GM12878 (cell line): ENCODE measurements at regions not wholly inside any gene's neighbourhood (a gene's known extent, or its start where the extent isn't known, plus 50 kb on each side); places are given as distances from the start of the nearest gene placed in this dataset.

Experiments used
- ATAC-seq: fragments of 200-7000 bp; cut with Tn5 transposase; 3 replicates; pipeline ENCODE4 v1.9.1; 2020; ENCODE audit warnings: mild to moderate bottlenecking, moderate library complexity
- BruUV-seq: library from RNA; stranded (reverse); fragments of 400-500 nt; replicated peaks from 2 replicates; lab custom pipeline; 2021; lab: Mats Ljungman, UMichigan
- CTCF ChIA-PET: fragments of 300-600 bp; sonication (Branson Sonifier 250); formaldehyde crosslinking; extraction: SDS; loops from one replicate; lab custom pipeline; 2021; ENCODE audit warnings: inconsistent platforms; lab: Yijun Ruan, JAX
- POLR2A ChIA-PET: fragments of 350-600 bp; formaldehyde crosslinking; extraction: SDS; loops from one replicate; lab custom pipeline; 2021; ENCODE audit warnings: inconsistent platforms; lab: Charles Lee
- RAD21 ChIA-PET: fragments of 300-600 bp; sonication (Branson Sonifier 250); formaldehyde crosslinking; loops from one replicate; lab custom pipeline; 2023; ENCODE audit warnings: antibody characterized with exemption; ENCODE audit not compliant: unreplicated experiment; lab: Charles Lee
- SMC1A ChIA-PET: fragments of 300-600 bp; sonication (Branson Sonifier 250); formaldehyde crosslinking; loops from one replicate; lab custom pipeline; 2023; ENCODE audit not compliant: unreplicated experiment, uncharacterized antibody; lab: Charles Lee
- DNase-seq: peaks from one replicate; pipeline ENCODE4 v3.0.0-alpha.2; 2011; ENCODE audit warnings: low read depth, low spot score
- FAIRE-seq: peaks from 3 replicates; lab custom pipeline; 2011; peaks lifted over from hg19 to GRCh38; lab: Jason Lieb, UNC
- H2AFZ ChIP-seq: 2 replicates; pipeline ENCODE4 v1.6.0; 2011; ENCODE audit warnings: low read depth, low read length, control low read depth; ENCODE audit not compliant: control insufficient read depth
- H3K27ac ChIP-seq: 2 replicates; pipeline ENCODE4 v1.5.1; 2011; ENCODE audit warnings: control low read depth; ENCODE audit not compliant: control insufficient read depth, insufficient read depth
- H3K27me3 ChIP-seq, 2 experiments: replicated peaks in 1 of 2; 2 replicates each; pipeline versions ENCODE4 v1.6.0 to v1.6.1; 2011; ENCODE audit warnings: low read length in 1 of 2; ENCODE audit not compliant: control insufficient read depth in 2 of 2, insufficient read depth in 2 of 2
- H3K36me3 ChIP-seq, 2 experiments: 2 replicates each; pipeline ENCODE4 v1.5.1; 2011; ENCODE audit warnings: low read length in 1 of 2; ENCODE audit not compliant: control insufficient read depth in 2 of 2, insufficient read depth in 2 of 2
- H3K4me1 ChIP-seq: 2 replicates; pipeline ENCODE4 v1.6.1; 2011; ENCODE audit warnings: mild to moderate bottlenecking, low read length, moderate library complexity, mixed read lengths; ENCODE audit not compliant: control insufficient read depth, insufficient read depth
- H3K4me2 ChIP-seq: 2 replicates; pipeline ENCODE4 v1.6.0; 2011; ENCODE audit warnings: control low read depth; ENCODE audit not compliant: control insufficient read depth, insufficient read depth
- H3K4me3 ChIP-seq: fragments of 200-600 bp; sonication (generic); 2 replicates; pipeline ENCODE4 v1.5.1; 2016
- H3K79me2 ChIP-seq: 2 replicates; pipeline ENCODE4 v1.6.0; 2011; ENCODE audit warnings: low read length; ENCODE audit not compliant: control insufficient read depth, insufficient read depth
- H3K9ac ChIP-seq: 2 replicates; pipeline ENCODE4 v1.8.0; 2011; ENCODE audit warnings: low read length, control low read depth, mixed read lengths; ENCODE audit not compliant: control insufficient read depth, insufficient read depth
- H3K9me3 ChIP-seq: replicated peaks from 3 replicates; pipeline ENCODE4 v1.5.1; 2011; ENCODE audit warnings: mild to moderate bottlenecking, low read length; ENCODE audit not compliant: control insufficient read depth, insufficient read depth
- H4K20me1 ChIP-seq: 2 replicates; pipeline ENCODE4 v1.6.0; 2011; ENCODE audit not compliant: control insufficient read depth, insufficient read depth
- CBFB ChIP-seq: IDR thresholded peaks from 2 replicates; pipeline ENCODE4 v1.6.1; 2016; ENCODE audit warnings: antibody characterized with exemption, low read depth
- CEBPB ChIP-seq, 2 experiments: fragments of 150-350 bp in 1 of 2; IDR thresholded peaks; 2 replicates each; pipeline ENCODE4 v1.6.1; 2012 to 2014; ENCODE audit warnings: low read depth in 2 of 2, low read length in 2 of 2, borderline replicate concordance in 1 of 2, inconsistent platforms in 1 of 2
- HCFC1 ChIP-seq: fragments of 150-350 bp; IDR thresholded peaks from 2 replicates; pipeline ENCODE4 v1.6.1; 2014; ENCODE audit warnings: low read length
- HDAC6 ChIP-seq: fragments of 200-600 bp; sonication (generic); IDR thresholded peaks from one replicate; pipeline ENCODE4 v1.8.0; 2017; ENCODE audit warnings: antibody characterized with exemption; ENCODE audit not compliant: unreplicated experiment
- JUNB ChIP-seq: IDR thresholded peaks from 2 replicates; pipeline ENCODE4 v1.6.1; 2016; ENCODE audit warnings: antibody characterized with exemption, mild to moderate bottlenecking
- JUND ChIP-seq: IDR thresholded peaks from 2 replicates; pipeline ENCODE4 v1.6.1; 2012; ENCODE audit warnings: low read depth, mild to moderate bottlenecking, low read length, improper control_type of control experiment, moderate library complexity
- NR2C1 ChIP-seq: fragments of 450-650 bp; IDR thresholded peaks from 2 replicates; pipeline ENCODE4 v1.6.1; 2017; ENCODE audit warnings: antibody characterized with exemption, mild to moderate bottlenecking, moderate library complexity
- STAT1 ChIP-seq: fragments of 450-650 bp; conservative IDR thresholded peaks from 2 replicates; pipeline ENCODE4 v1.6.1; 2014; ENCODE audit warnings: antibody characterized with exemption, mild to moderate bottlenecking
- STAT3 ChIP-seq: IDR thresholded peaks from 2 replicates; pipeline ENCODE4 v1.6.1; 2011; ENCODE audit warnings: low read depth, low read length, improper control_type of control experiment
- TAF1 ChIP-seq: IDR thresholded peaks from 2 replicates; pipeline ENCODE4 v1.6.1; 2011; ENCODE audit warnings: mild to moderate bottlenecking, low read depth, low read length, borderline replicate concordance
- TBL1XR1 ChIP-seq: IDR thresholded peaks from 2 replicates; pipeline ENCODE4 v1.6.1; 2012; ENCODE audit warnings: low read depth, low read length, improper control_type of control experiment
- TCF12 ChIP-seq: IDR thresholded peaks from 2 replicates; pipeline ENCODE4 v1.6.1; 2011; ENCODE audit warnings: low read depth, mild to moderate bottlenecking, low read length
- YY1 ChIP-seq: IDR thresholded peaks from 2 replicates; pipeline ENCODE4 v1.6.1; 2011; ENCODE audit warnings: low read depth, mild to moderate bottlenecking, low read length
- ZNF687 ChIP-seq: fragments of 450-650 bp; IDR thresholded peaks from 2 replicates; pipeline ENCODE4 v1.6.1; 2017; ENCODE audit warnings: mild to moderate bottlenecking, moderate library complexity
- WGBS: methylation state at CpG from one replicate; pipeline ENCODE4 v1.1.6; 2016; ENCODE audit warnings: low lambda C conversion rate; ENCODE audit not compliant: insufficient replicate concordance, insufficient coverage; ENCODE audit errors: missing lambda C conversion rate; 5-methylcytosine and 5-hydroxymethylcytosine counted together
- in situ Hi-C: fragments of 300-500 bp; cut with MboI; formaldehyde crosslinking; loops from 9 replicates; pipeline ENCODE4 v1.14.3; 2018; ENCODE audit warnings: mixed read lengths
- intact Hi-C: fragments of 100-400 bp; cut with micrococcal nuclease; formaldehyde crosslinking; loops from one replicate; pipeline ENCODE4 v1.14.2; 2022; ENCODE audit not compliant: unreplicated experiment
- TF ChIP-seq, protein P1 (sequence below): fragments of 450-650 bp; IDR thresholded peaks from 2 replicates; pipeline ENCODE4 v1.6.1; 2018; ENCODE audit warnings: borderline replicate concordance, mild to moderate bottlenecking; ENCODE audit not compliant: partially characterized antibody
- TF ChIP-seq, protein P2 (sequence below): fragments of 450-650 bp; IDR thresholded peaks from 2 replicates; pipeline ENCODE4 v1.6.1; 2018; ENCODE audit warnings: mild to moderate bottlenecking, low read depth, moderate library complexity; ENCODE audit not compliant: partially characterized antibody

DNA sequence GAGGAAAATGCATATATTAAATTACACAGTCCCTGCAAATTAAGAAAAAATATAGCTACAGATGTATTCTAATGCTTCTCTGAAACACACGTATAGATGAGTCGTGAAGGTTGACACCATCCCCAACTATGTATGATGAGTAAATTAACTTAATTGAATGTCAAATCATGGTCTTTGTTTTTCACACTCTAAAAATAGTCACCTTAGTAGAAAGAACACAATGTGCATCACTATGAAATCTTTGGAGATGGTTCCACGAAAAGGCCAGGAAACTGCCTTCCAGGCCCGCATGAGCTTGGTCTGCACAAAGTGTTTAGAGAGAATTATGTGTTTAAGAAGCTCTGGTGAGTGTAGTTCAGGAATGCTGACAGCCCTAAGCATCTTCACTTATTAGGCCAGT is 313.4 kb upstream of the IL12A start (continued):
- TF ChIP-seq ZNF687, result no peak
- no peak for TF ChIP-seq STAT1
- no peak for TF ChIP-seq STAT3

DNA sequence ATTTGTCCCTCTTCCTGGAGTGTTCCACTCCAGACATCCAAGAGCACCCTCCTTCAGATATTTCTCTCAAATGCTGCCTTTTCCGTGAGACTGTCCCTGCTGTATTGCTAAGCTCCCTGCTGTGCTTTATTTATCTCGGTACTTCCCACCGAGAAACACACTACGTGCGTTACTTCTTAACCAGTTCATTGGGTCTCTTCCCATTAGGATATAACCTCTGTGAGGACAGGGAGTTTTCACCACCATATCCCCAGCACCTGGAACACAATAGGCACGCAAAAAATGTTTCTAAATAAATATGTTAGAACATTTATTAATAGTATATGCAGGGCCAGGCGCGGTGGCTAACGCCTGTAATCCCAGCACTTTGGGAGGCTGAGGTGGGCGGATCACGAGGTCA is 308.7 kb upstream of the IL12A start:
- Histone ChIP-seq H3K4me1 (no peaks in the 10 kb centered on the region), H3K4me3 (no peak overlapping the region), H3K36me3 (no peaks in the 10 kb centered on the region), H3K9ac (no peak overlapping the region)
- POLR2A ChIA-PET, result no interaction called here
- intact Hi-C loops, result no loop called here
- DNase-seq, result no peak
- TF ChIP-seq, protein P1, sequence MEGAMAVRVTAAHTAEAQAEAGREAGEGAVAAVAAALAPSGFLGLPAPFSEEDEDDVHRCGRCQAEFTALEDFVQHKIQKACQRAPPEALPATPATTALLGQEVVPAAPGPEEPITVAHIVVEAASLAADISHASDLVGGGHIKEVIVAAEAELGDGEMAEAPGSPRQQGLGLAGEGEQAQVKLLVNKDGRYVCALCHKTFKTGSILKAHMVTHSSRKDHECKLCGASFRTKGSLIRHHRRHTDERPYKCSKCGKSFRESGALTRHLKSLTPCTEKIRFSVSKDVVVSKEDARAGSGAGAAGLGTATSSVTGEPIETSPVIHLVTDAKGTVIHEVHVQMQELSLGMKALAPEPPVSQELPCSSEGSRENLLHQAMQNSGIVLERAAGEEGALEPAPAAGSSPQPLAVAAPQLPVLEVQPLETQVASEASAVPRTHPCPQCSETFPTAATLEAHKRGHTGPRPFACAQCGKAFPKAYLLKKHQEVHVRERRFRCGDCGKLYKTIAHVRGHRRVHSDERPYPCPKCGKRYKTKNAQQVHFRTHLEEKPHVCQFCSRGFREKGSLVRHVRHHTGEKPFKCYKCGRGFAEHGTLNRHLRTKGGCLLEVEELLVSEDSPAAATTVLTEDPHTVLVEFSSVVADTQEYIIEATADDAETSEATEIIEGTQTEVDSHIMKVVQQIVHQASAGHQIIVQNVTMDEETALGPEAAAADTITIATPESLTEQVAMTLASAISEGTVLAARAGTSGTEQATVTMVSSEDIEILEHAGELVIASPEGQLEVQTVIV, result no peak
- TF ChIP-seq STAT3, result no peak
- no peak for TF ChIP-seq HDAC6
- no peak for TF ChIP-seq TBL1XR1
- TF ChIP-seq, protein P2, sequence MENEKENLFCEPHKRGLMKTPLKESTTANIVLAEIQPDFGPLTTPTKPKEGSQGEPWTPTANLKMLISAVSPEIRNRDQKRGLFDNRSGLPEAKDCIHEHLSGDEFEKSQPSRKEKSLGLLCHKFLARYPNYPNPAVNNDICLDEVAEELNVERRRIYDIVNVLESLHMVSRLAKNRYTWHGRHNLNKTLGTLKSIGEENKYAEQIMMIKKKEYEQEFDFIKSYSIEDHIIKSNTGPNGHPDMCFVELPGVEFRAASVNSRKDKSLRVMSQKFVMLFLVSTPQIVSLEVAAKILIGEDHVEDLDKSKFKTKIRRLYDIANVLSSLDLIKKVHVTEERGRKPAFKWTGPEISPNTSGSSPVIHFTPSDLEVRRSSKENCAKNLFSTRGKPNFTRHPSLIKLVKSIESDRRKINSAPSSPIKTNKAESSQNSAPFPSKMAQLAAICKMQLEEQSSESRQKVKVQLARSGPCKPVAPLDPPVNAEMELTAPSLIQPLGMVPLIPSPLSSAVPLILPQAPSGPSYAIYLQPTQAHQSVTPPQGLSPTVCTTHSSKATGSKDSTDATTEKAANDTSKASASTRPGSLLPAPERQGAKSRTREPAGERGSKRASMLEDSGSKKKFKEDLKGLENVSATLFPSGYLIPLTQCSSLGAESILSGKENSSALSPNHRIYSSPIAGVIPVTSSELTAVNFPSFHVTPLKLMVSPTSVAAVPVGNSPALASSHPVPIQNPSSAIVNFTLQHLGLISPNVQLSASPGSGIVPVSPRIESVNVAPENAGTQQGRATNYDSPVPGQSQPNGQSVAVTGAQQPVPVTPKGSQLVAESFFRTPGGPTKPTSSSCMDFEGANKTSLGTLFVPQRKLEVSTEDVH, result no peak
- no peak for TF ChIP-seq TCF12
- TF ChIP-seq JUNB, result no peak
- TF ChIP-seq YY1, result no peak
- no peak for TF ChIP-seq HCFC1
- no peak for TF ChIP-seq TAF1
- no peak for TF ChIP-seq STAT1
- no peak for TF ChIP-seq CEBPB (IDR thresholded peaks at IDR 0.05; ENCODE audit: borderline replicate concordance in 1 of 2, low read depth in 2 of 2, low read length in 2 of 2)
- TF ChIP-seq JUND, result no peak
- no peak for TF ChIP-seq NR2C1
- no peak for TF ChIP-seq CBFB
- TF ChIP-seq, all 136 proteins: peak for 0
- Histone ChIP-seq H2AFZ (no peak overlapping the region), H3K4me2 (no peak overlapping the region), H3K79me2 (no peaks in the 10 kb centered on the region), H4K20me1 (no peaks in the 10 kb centered on the region), H3K27ac (no peak overlapping the region), H3K9me3 (no peaks in the 10 kb centered on the region), H3K27me3 (no peaks in the 10 kb centered on the region)
- in situ Hi-C loops, result no loop called here
- ChIA-PET RAD21 (no interaction called here), CTCF (no interaction called here), SMC1A (no interaction called here)
- ATAC-seq (no peak), FAIRE-seq (no peak)
- no TSS peak for BruUV-seq
- WGBS, result 53% methylated on average over 11 of the region's 11 CpGs
